ENCODE measurements at regions not wholly inside any gene's neighbourhood (a gene's known extent, or its start where the extent isn't known, plus 50 kb on each side); places are given as distances from the start of the nearest gene placed in this dataset.

DNA sequence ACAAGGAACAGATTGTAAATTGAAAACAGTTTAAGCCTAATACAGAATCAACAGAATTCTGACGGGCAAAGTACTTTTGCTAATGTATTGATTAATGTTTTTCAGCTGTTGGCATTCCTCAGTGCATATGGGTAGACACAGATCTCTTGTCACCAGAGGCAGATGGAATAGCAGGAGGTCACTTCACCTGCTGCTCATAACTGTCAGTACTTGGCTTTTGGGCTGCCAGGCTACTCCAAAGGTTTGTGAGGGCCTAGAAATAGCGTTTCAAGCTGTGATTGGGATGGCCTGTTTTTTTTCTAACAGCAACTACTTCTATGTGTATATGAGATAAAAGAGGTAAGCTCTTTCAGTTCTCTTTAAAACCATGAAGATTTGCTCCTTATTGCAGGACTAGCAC is 307.5 kb upstream of the ANXA10 start:
- H3K36me3 Mint-ChIP-seq (ENCODE audit: low read depth) = no peaks in the 10 kb centered on the region
- TF ChIP-seq, protein P1, sequence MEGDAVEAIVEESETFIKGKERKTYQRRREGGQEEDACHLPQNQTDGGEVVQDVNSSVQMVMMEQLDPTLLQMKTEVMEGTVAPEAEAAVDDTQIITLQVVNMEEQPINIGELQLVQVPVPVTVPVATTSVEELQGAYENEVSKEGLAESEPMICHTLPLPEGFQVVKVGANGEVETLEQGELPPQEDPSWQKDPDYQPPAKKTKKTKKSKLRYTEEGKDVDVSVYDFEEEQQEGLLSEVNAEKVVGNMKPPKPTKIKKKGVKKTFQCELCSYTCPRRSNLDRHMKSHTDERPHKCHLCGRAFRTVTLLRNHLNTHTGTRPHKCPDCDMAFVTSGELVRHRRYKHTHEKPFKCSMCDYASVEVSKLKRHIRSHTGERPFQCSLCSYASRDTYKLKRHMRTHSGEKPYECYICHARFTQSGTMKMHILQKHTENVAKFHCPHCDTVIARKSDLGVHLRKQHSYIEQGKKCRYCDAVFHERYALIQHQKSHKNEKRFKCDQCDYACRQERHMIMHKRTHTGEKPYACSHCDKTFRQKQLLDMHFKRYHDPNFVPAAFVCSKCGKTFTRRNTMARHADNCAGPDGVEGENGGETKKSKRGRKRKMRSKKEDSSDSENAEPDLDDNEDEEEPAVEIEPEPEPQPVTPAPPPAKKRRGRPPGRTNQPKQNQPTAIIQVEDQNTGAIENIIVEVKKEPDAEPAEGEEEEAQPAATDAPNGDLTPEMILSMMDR (IDR thresholded peaks at IDR 0.05) = no peak
- H3K4me1 Mint-ChIP-seq (ENCODE audit: low read depth) = no peaks in the 10 kb centered on the region; the same call in 1 of the 2 replicates
- no peaks in the 10 kb centered on the region for H3K9me3 Mint-ChIP-seq
- no peak overlapping the region for H3K4me3 Mint-ChIP-seq
- H3K27me3 Mint-ChIP-seq (ENCODE audit: insufficient read depth) = peaks cover 2% of the 10 kb centered on the region; the same call in 1 of the 2 replicates
- H3K27ac Mint-ChIP-seq = no peak overlapping the region
- DNase-seq = no peak

DNA sequence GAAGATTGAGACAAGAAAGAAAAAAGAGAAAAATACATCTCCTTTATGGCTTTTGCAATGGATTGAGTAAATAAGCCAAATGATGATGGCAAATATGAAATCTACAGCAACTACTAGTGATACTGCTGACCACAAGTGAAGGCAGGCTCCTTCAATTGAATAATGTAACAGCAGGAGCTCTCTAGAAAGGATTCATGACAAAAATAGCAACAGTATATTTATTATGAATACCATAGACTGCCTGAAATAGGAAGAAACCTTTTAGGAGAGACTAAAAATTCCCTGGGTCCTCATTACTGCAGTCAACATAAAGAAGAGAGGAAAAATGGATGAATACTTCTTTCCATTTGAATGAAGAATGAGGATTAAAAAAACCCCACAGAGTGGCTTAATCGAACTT is 306.8 kb upstream of the ANXA10 start:
- H3K27ac Mint-ChIP-seq = no peak overlapping the region
- no peaks in the 10 kb centered on the region for H3K36me3 Mint-ChIP-seq (ENCODE audit: low read depth)
- no peaks in the 10 kb centered on the region; the same call in 1 of the 2 replicates for H3K4me1 Mint-ChIP-seq (ENCODE audit: low read depth)
- no peaks in the 10 kb centered on the region for H3K9me3 Mint-ChIP-seq
- H3K27me3 Mint-ChIP-seq (ENCODE audit: insufficient read depth) = peaks cover 2% of the 10 kb centered on the region
- DNase-seq = no peak
- no peak overlapping the region for H3K4me3 Mint-ChIP-seq
- TF ChIP-seq, protein P1 (IDR thresholded peaks at IDR 0.05) = no peak

DNA sequence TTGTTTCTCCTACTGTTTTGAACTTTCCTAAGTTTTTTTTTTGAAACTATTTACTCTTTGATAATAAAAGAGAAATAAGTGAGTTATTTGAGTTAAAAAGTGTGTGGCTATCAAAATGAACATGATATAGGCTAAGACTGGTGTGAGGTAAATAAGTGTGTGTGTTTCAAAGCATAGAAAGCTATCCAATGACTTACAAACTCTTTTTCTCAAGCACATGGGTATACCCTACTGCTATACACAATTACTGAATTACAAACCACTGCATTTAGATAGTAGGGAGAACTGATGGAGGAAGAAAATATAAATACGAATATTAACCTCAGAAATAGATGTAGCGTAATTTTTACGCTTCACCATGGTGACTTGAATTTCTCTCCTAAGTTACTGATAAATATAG is 305.8 kb upstream of the ANXA10 start:
- H3K27me3 Mint-ChIP-seq (ENCODE audit: insufficient read depth) = peaks cover 2% of the 10 kb centered on the region
- no peak overlapping the region for H3K27ac Mint-ChIP-seq
- H3K4me3 Mint-ChIP-seq = no peak overlapping the region
- H3K4me1 Mint-ChIP-seq (ENCODE audit: low read depth) = no peaks in the 10 kb centered on the region; the same call in 1 of the 2 replicates
- H3K36me3 Mint-ChIP-seq (ENCODE audit: low read depth) = no peaks in the 10 kb centered on the region
- H3K9me3 Mint-ChIP-seq = no peaks in the 10 kb centered on the region
- TF ChIP-seq, protein P1 (IDR thresholded peaks at IDR 0.05) = no peak
- DNase-seq = no peak

DNA sequence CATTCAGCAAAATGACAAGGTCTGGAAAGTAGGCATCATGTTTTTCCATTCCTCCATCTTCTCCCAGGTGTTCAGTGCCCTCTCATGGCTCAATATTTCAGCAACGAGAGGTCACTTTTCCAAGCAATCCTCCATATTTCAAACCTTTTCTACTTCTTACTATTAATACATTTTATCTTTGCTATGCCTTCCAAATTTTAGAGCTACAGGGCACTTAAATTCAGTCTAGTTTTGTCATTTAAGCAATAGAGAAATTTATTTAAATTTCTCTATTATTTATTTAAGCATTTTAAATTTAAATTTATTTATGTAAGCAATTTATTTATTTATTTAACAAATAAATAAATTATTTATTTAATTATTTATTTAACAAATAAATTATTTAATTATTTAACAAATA is 305.1 kb upstream of the ANXA10 start:
- TF ChIP-seq, protein P1 (IDR thresholded peaks at IDR 0.05) = no peak
- Mint-ChIP-seq H3K4me1 (ENCODE audit: low read depth) (no peaks in the 10 kb centered on the region; the same call in 1 of the 2 replicates), H3K36me3 (ENCODE audit: low read depth) (no peaks in the 10 kb centered on the region), H3K27me3 (ENCODE audit: insufficient read depth) (peaks cover 2% of the 10 kb centered on the region), H3K4me3 (no peak overlapping the region), H3K27ac (no peak overlapping the region), H3K9me3 (no peaks in the 10 kb centered on the region)
- no peak for DNase-seq

DNA sequence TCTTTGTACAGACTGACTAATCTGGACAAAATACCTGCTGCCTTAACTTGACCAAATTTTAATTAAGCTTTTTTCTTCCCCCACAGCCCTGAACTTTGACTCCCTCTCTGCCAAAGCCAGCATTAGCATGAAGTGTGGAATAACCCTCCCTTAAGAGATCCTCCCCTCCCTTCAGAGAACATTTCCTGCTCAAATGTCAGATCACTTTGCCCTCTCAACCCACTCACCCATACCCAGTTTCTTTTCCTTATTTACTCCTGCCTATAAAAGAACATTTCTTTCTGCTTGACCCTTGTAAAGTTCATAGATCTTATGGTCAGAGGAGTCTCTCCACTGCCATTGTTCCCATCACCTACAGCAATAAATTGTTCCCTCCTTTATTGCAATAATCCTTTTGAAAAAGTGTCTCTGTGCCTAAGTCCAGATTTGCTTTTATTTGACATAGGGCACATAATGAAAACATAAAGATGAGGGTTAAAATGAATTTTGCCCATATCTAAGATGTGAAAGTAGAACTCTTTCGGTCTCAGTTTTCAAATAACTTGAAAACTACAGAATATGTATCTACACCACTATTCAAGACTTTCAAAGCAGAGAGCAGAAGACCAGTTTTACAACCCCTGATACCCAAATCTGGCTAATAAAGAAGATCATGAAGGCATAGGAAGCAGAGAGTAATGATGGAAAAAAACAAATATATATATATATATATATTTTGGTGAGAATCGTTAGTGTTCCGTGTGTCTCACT is 289.7 kb upstream of the ANXA10 start:
- Mint-ChIP-seq H3K9me3 (no peaks in the 10 kb centered on the region), H3K4me3 (no peak overlapping the region), H3K27me3 (ENCODE audit: insufficient read depth) (no peaks in the 10 kb centered on the region; the same call in 1 of the 2 replicates), H3K4me1 (ENCODE audit: low read depth) (no peaks in the 10 kb centered on the region), H3K27ac (no peak overlapping the region), H3K36me3 (ENCODE audit: low read depth) (no peaks in the 10 kb centered on the region)
- DNase-seq = no peak
- TF ChIP-seq, protein P1 (IDR thresholded peaks at IDR 0.05) = no peak

Measured in HFFc6 (cell line).